DND-41 (cell line): ENCODE measurements at regions not wholly inside any gene's neighbourhood (a gene's known extent, or its start where the extent isn't known, plus 50 kb on each side); places are given as distances from the start of the nearest gene placed in this dataset.

Source experiments
- ATAC-seq: fragments of 200-7000 bp; cut with Tn5 transposase; 3 replicates; pipeline ENCODE4 v1.9.1; 2021; ENCODE audit warnings: low read depth; ENCODE audit not compliant: insufficient read depth
- DNase-seq: peaks from one replicate; pipeline ENCODE4 v3.0.0-alpha.2; 2020
- H2AFZ ChIP-seq: 2 replicates; pipeline ENCODE4 v1.6.0; 2012; ENCODE audit warnings: low read depth, low read length
- H3K27ac ChIP-seq: 2 replicates; pipeline ENCODE4 v1.5.1; 2012; ENCODE audit warnings: low read length, inconsistent platforms
- H3K27me3 ChIP-seq: fragments of 200-600 bp; sonication (generic); 2 replicates; pipeline ENCODE4 v1.6.0; 2012; ENCODE audit warnings: low read length, mild to moderate bottlenecking, inconsistent platforms; ENCODE audit not compliant: insufficient read depth, poor library complexity
- H3K36me3 ChIP-seq: 2 replicates; pipeline ENCODE4 v1.5.1; 2012; ENCODE audit warnings: low read length, inconsistent platforms; ENCODE audit not compliant: insufficient read depth
- H3K4me1 ChIP-seq: 2 replicates; pipeline ENCODE4 v1.5.1; 2012; ENCODE audit warnings: mild to moderate bottlenecking, low read length; ENCODE audit not compliant: insufficient read depth
- H3K4me2 ChIP-seq: 2 replicates; pipeline ENCODE4 v1.6.0; 2012; ENCODE audit warnings: mild to moderate bottlenecking, moderate library complexity, low read length, inconsistent platforms; ENCODE audit not compliant: insufficient read depth
- H3K4me3 ChIP-seq, 2 experiments: fragments of 200-600 bp in 1 of 2; shearing (Covaris generic) in 1 of 2; 2 replicates each; pipeline ENCODE4 v1.5.1; 2012 to 2016; ENCODE audit warnings: inconsistent platforms in 2 of 2, low read length in 2 of 2, mild to moderate bottlenecking in 2 of 2, low read depth in 1 of 2, moderate library complexity in 1 of 2
- H3K79me2 ChIP-seq: 2 replicates; pipeline ENCODE4 v1.6.0; 2012; ENCODE audit warnings: low read length, inconsistent platforms; ENCODE audit not compliant: insufficient read depth
- H3K9ac ChIP-seq: 2 replicates; pipeline ENCODE4 v1.6.0; 2012; ENCODE audit warnings: low read depth, mild to moderate bottlenecking, inconsistent platforms, low read length, moderate library complexity
- H3K9me3 ChIP-seq: 2 replicates; pipeline ENCODE4 v1.5.1; 2012; ENCODE audit warnings: low read length, moderate library complexity, mild to moderate bottlenecking, inconsistent platforms; ENCODE audit not compliant: insufficient read depth, severe bottlenecking
- H4K20me1 ChIP-seq: 2 replicates; pipeline ENCODE4 v1.6.0; 2012; ENCODE audit warnings: low read length; ENCODE audit not compliant: insufficient read depth
- EZH2 ChIP-seq: IDR thresholded peaks from 3 replicates; pipeline ENCODE4 v1.6.1; 2012; ENCODE audit warnings: borderline replicate concordance, low read depth, mild to moderate bottlenecking, moderate library complexity, low read length, inconsistent platforms; ENCODE audit not compliant: severe bottlenecking
- TF ChIP-seq, protein P1 (sequence below): IDR thresholded peaks from 2 replicates; pipeline ENCODE4 v1.5.1; 2012; ENCODE audit warnings: borderline replicate concordance, low read length, moderate library complexity, mild to moderate bottlenecking; ENCODE audit not compliant: poor library complexity, severe bottlenecking; ENCODE audit errors: extremely low read depth

DNA sequence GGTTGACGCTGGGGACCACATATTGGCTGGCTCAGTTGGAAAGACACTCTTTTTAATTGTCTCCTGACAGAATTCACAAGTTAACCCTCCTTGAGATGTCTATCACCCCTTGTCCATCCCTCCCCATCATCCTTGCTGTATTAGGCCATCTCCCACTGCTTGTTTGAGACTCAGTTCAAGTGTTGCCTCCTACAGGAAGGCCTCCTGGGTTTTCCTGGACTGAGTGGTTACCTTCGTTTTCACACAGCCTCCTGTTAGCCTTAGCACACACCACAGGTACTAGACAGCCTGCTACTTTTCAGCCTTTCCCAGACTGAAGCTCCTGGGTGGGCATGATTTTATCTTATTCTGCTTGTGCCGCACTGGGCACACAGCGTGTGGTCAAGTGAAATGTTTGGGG, 145.3 kb upstream of the STX18 start:
- DNase-seq = no peak
- H3K4me3 ChIP-seq = no peak overlapping the region
- no peak for ATAC-seq
- H3K4me1 ChIP-seq = no peaks in the 10 kb centered on the region
- no peak overlapping the region for H3K27ac ChIP-seq
- H3K79me2 ChIP-seq = no peaks in the 10 kb centered on the region
- no peaks in the 10 kb centered on the region for H3K36me3 ChIP-seq
- no peaks in the 10 kb centered on the region for H3K27me3 ChIP-seq
- H2AFZ ChIP-seq = no peak overlapping the region
- H4K20me1 ChIP-seq = no peaks in the 10 kb centered on the region
- H3K9me3 ChIP-seq = no peaks in the 10 kb centered on the region
- H3K9ac ChIP-seq = no peak overlapping the region
- H3K4me2 ChIP-seq = no peak overlapping the region
- TF ChIP-seq, protein P1, sequence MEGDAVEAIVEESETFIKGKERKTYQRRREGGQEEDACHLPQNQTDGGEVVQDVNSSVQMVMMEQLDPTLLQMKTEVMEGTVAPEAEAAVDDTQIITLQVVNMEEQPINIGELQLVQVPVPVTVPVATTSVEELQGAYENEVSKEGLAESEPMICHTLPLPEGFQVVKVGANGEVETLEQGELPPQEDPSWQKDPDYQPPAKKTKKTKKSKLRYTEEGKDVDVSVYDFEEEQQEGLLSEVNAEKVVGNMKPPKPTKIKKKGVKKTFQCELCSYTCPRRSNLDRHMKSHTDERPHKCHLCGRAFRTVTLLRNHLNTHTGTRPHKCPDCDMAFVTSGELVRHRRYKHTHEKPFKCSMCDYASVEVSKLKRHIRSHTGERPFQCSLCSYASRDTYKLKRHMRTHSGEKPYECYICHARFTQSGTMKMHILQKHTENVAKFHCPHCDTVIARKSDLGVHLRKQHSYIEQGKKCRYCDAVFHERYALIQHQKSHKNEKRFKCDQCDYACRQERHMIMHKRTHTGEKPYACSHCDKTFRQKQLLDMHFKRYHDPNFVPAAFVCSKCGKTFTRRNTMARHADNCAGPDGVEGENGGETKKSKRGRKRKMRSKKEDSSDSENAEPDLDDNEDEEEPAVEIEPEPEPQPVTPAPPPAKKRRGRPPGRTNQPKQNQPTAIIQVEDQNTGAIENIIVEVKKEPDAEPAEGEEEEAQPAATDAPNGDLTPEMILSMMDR = no peak
- no peak for TF ChIP-seq EZH2

DNA sequence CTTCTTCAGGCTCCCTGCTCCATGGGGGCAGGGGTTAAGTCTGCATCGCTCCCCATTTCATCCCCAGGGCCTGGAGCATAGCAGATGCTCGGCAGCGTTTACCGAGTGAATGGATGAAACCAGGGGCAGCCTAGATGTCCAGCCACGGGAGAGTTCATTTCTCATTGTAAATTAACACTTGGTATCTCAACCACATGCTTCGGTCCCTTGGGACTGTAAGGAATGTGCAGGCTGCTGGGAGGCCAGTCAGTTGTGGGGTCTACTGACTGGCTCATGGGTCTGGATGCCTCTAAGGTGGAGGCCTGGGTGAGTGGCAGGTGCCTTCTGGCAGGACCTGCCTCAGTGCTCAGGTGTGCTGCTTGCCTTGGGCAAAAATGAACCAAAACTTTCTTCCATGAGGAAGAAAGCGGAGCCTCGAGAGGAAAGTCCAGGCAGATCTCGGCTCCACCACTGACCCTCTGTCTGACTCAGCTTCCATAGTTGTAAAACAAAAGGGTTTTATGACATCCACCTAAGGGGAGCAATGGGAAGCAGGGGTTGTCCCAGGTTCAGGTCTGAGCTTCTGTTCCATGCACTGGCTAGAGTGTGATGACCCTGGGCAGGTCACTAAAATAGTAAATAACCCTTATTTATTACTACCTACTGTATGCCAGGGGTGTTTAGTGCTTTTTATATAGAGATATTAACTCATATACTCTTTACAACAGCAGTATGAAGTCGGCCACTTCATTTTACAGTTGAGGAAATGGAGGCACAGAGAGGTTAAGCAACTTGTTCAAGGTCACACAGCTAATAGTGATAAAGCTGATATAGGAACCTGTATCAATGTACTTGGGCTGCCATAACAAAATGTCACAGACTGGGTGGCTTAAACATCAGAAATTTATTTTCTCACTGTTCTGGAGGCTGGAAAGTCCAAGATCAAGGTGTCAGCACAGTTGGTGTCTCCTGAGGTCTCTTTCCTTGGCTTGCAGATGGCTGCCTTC, 144.3 kb upstream of the STX18 start:
- Histone ChIP-seq H2AFZ (no peak overlapping the region), H3K4me2 (no peak overlapping the region), H3K27ac (no peak overlapping the region), H3K27me3 (no peaks in the 10 kb centered on the region), H3K36me3 (no peaks in the 10 kb centered on the region), H3K4me1 (no peaks in the 10 kb centered on the region), H3K9ac (no peak overlapping the region), H4K20me1 (no peaks in the 10 kb centered on the region), H3K79me2 (no peaks in the 10 kb centered on the region), H3K4me3 (no peak overlapping the region), H3K9me3 (no peaks in the 10 kb centered on the region)
- no peak for ATAC-seq
- DNase-seq = no peak
- TF ChIP-seq, protein P1 = no peak
- no peak for TF ChIP-seq EZH2

DNA sequence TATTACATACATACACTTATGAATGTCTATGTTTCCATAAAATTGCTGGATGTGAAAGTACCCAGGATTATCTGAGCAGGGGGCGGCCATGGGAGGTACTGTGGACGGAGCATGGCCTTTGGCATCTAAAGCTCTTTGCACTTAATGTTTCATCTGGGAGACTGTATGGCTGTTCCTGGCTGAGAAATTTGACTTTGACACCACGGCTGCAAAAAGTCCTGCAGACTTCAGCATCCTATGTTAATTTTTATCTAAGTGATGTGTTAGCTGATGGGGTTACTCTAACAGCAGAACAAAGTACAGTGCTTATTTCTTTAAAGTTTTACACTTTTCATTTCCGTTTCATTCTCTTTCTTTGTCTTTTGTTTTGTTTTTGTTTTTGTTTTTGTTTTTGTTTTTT, 139.8 kb upstream of the STX18 start:
- Histone ChIP-seq H3K9me3 (no peaks in the 10 kb centered on the region), H3K36me3 (no peaks in the 10 kb centered on the region), H4K20me1 (no peaks in the 10 kb centered on the region), H3K79me2 (no peaks in the 10 kb centered on the region), H3K4me1 (no peaks in the 10 kb centered on the region), H3K9ac (no peak overlapping the region), H3K27ac (no peak overlapping the region), H3K4me2 (no peak overlapping the region), H3K4me3 (no peak overlapping the region), H2AFZ (no peak overlapping the region), H3K27me3 (no peaks in the 10 kb centered on the region)
- ATAC-seq (no peak), DNase-seq (no peak)
- TF ChIP-seq, protein P1 = no peak
- no peak for TF ChIP-seq EZH2
